HG03460 (cell line): ENCODE measurements at regions not wholly inside any gene's neighbourhood (a gene's known extent, or its start where the extent isn't known, plus 50 kb on each side); places are given as distances from the start of the nearest gene placed in this dataset.

Experiments used
- ATAC-seq: cut with Tn5 transposase; IDR thresholded peaks from one replicate; pipeline ENCODE4 v1.9.1; 2021; ENCODE audit not compliant: unreplicated experiment

DNA sequence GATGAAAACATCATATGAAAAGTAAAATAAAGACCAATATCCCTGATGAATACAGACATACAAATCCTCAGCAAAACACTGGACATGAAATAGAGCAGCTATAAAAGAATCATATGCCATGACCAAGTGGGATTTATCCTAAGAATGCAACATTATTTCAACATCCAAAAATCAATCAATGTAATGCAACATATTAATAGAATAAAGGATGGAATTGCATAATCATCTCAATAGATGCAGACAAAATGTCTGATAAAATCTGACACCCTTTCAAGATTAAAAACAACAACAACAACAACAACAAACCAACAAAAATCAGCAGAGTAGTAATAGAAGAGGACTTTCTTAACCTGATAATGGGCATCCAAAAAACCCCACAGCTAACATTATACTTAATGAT is 63.8 kb upstream of the IL1R1 start:
- ATAC-seq, result no peak

DNA sequence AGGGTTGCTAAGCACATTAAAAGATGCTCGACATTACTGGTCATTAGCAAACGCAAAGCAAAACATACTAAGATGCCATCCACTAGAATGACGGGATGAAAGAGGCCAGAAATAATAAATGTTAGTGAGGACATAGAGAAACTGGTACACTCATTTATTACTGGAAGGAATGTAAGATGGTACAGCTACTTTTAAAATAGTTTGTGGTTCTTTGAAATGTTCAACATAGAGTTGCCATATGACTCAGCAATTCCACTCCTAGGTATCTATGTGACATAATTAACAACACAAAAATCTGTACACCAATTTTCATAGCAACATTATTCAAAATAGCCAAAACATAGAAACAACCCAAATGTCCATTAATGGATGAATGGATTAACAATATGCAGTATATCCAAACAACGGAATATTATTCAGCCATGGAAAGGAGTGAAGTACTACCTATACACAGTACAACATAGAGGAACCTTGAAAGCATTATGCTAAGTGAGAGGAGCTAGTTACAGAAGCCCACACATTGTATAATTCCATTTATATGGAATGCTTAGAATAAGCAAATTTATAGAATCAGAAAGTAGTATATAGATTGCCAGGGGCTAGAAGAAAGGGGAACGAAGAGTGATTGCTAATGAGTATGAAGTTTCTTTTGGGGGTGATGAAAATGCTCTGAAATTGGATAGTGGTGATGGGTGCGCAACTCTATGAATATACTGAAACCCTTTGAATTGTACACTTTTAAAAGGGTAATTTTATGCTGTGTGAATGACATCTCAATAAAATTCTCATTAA is 61.9 kb upstream of the IL1R1 start:
- no peak for ATAC-seq

DNA sequence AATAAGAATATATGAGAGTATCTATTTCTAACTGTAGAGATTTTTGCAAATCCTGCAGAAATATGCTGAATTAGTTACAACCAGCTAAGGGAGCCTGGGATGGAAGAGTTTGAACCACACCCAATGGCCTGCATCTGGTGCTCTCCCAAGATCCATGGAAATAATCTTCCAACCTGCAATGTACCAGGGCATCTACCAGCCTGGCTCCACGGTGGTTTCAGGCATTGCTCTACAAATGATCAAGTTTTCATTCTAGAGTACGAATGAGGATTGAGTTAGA is 61.4 kb upstream of the IL1R1 start:
- ATAC-seq, result no peak

DNA sequence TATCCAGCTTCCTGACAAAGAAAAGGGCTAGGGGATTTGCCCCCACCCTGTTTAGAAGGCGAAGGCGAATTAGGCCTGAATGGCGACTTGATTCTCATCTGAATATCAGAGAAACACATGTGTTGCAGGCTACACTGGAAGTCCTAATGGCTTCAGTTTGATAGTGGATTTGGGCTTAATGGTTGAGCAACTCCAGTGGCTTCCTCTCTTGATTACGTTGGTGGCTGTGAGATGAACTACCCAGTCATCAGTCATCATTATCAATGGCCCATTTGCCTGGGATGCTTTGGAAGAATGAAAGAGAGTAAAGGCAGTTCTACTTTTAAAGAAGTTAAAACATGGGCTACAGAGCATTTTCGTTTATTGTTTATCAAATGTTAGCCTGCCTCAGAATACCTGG is 60.9 kb upstream of the IL1R1 start:
- no peak for ATAC-seq

DNA sequence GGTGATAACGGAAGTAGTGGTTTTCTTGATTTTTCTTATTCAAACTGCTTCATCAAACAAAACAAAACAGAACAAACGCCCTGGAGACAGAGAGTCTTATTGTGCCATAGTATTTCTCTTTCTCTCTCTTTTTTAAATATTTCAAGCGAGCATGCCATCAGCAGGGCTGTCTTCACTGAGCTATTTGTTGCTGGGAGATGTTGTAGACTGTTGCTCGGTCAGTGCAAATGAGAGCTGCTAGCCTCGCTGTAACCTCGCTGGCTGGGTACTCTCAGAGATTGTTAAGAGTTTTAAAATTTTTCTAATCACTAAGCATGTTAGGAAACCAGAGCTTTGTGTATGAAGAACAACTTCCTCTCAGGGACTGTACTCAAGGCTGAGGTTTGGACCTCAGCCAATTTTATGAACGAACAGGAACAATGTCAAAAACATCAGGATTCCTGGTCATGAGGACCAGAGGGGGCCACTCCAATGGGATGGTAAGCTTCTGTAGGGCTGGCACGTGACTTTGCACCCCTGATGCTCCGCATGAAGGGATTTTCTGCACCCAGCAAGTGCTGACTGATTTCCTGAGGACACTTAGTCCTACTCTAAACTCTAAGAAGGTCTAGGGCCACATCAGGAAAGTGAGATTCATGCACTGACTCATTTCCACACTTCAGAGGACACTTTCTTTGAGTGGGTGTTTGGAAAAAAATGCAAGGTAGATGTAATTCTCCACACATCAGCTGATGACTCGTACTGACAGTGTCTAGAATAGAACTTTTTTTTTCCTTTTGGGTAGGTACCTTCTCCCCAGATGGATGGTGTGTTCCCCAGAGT is 59.8 kb upstream of the IL1R1 start:
- peak; percentile 86 for ATAC-seq

DNA sequence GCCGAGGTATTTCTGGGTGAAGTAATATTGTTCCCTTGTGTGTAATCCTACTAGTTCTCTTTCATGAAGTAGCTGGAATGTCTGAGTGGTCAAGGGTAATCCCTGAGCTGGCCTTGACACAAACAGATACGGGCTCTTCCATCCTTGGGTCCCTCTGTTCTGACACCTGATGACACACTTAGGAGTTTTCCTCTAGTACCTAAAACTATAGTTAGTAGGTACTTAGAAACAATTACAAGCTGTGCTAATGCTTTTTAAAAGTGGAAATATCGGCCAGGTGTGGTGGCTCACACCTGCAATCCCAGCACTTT is 59.2 kb upstream of the IL1R1 start:
- ATAC-seq, result no peak

DNA sequence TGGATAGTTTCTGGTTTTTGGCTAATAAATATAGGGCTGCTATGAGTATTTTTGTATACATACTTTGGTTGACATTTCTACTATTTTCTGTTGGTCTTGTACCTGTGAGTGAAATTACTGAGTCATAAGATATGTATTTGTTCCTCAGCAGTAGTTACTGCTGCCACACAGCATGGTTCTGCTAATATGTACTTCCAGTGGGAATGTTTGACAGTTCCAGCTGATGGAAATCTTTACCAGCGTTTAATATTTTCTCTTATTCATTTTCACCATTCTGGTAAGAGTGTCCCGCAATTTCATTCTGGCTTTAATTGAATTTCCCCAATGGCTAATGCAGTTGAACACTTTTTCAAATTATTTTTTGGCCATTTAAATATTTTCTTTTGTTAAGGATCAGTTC is 57.9 kb upstream of the IL1R1 start:
- no peak for ATAC-seq

DNA sequence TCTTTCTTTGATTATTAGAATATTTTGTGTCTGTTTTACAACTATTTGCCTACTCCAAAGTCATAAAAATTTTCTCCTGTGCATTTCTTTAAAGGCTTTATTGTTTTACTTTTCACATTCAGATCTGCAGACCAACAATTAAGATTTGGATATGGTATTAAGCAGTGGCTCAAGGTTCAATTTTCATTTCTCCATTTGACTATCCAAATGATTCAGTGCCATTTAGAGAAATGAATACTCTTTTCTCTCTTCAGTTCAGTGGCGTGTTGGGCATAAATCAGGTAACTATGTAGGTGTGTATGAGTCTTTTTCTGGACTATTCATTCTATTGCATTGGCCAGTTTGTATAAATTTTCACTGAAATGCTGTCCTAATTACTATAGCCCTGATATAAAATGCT is 57.3 kb upstream of the IL1R1 start:
- ATAC-seq, result no peak

DNA sequence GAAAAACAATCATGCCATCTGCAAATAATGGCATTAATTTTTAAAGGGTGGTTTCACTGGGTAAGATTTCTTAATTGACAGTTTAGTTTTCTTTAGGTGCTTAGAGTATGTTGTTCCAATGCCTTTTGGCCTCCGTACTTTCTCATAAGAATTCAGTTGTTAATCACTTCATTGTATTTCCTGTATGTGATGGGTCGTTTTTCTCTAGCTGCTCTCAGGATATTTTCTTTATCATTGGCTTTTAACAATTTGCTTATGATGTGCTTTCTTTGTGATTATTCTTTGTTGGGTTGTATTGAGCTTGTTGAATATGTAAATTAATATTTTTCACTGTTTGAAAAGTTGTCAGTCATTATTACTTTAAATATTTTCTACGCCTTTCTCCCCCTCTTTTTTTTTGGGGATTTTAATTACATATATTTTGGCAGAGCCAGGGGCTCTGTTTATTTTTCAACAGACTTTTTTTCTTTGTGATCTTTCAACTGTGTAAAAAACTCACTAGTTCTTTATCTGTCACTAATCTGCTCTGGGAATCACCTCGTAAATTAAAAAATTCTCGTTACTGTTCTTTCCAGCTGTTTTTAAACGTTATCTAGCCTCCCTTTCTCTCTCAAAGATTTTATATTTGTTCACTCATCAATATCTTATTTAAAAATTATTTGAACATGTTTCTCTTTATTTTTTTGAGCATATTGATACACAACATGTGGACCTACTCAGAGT is 56.2 kb upstream of the IL1R1 start:
- no peak for ATAC-seq

DNA sequence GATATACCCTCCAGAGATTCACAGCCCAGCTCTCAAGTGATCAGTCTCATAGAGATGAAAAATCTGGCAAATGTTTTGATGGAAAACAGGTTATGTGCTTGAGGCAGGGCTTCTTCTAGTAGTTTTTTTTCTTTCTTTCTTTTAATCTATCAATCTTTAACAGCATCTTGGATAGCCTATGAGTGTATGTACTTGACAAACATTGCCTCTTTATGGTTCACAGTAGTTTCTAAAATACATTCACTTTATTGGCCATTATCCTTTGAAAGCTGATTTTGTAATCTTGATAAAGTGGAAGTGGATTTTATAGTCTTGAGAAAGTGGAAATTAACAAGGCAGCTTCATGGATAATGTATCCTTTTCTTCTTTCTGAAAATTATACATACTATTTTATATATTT is 51.4 kb upstream of the IL1R1 start:
- ATAC-seq, result no peak

DNA sequence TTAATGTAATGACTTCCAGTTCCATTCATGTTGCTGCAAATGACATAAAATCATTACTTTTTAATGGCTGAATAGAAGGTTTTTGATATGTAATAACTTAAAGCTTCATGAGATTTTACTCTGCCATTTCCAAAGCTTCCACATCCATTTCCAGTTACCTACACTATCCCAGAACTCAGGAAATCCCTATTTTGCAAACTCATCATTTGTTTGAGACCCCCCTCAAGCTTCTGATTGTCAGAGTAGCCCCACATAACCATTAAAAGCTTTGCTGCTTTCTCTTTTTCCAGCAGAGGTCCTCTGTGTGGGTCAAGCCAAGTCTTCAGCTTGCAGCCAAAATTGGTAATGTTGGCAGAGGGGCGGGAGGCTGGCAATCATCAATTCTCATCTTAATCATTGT is 50.6 kb upstream of the IL1R1 start:
- no peak for ATAC-seq

DNA sequence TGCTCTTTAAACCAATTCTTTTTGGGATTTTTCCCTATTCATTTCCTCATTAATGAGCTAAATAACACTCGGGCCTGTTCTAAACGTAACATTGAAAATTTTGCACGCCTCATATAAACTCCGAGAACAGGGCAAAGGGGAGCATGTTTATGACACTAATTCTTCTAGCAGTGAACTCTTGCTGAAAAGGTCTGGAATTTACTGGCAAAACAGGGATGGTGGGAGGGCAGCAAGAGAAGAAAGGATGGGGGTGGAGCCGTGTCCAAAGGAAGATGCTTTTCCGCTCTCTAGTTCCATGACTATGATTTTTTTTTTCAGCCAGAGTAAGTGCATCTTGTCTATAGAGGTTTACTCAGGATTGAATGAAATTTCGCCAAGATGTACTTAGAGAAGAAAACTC is 50.0 kb upstream of the IL1R1 start:
- no peak for ATAC-seq
